Type B pancreatic cell (in vitro differentiated cells): ENCODE measurements at regions not wholly inside any gene's neighbourhood (a gene's known extent, or its start where the extent isn't known, plus 50 kb on each side); places are given as distances from the start of the nearest gene placed in this dataset.

ENCODE experiments used
- DNase-seq: peaks from one replicate; pipeline ENCODE4 v3.0.0; 2021; ENCODE audit warnings: mixed read lengths; ENCODE audit not compliant: unreplicated experiment; ENCODE audit errors: extremely low spot score
- H3K27ac Mint-ChIP-seq: 2 replicates; pipeline ENCODE4 v1.8.0; 2021; ENCODE audit warnings: mild to moderate bottlenecking, mixed read lengths
- H3K27me3 Mint-ChIP-seq: 2 replicates; pipeline ENCODE4 v1.8.0; 2021; ENCODE audit warnings: mixed read lengths
- H3K36me3 Mint-ChIP-seq: 2 replicates; pipeline ENCODE4 v1.8.0; 2021; ENCODE audit warnings: mixed read lengths
- H3K4me1 Mint-ChIP-seq: one replicate; pipeline ENCODE4 v1.8.0; 2021; ENCODE audit warnings: mixed read lengths; ENCODE audit not compliant: unreplicated experiment
- H3K4me3 Mint-ChIP-seq: 2 replicates; pipeline ENCODE4 v1.8.0; 2021; ENCODE audit warnings: mild to moderate bottlenecking, mixed read lengths
- H3K9me3 Mint-ChIP-seq: 2 replicates; pipeline ENCODE4 v1.8.0; 2021; ENCODE audit warnings: mixed read lengths
- CTCF ChIP-seq: fragments of 200-600 bp; sonication (generic); conservative IDR thresholded peaks from 2 replicates; pipeline ENCODE4 v1.5.0; 2021; ENCODE audit warnings: antibody characterized with exemption, mild to moderate bottlenecking

GRCh38 chr5:124570285-124571035 is 176.0 kb downstream of the ZNF608 start:
- Mint-ChIP-seq H3K36me3 (no peaks in the 10 kb centered on the region), H3K4me3 (peak overlapping the region; percentile 4), H3K9me3 (no peaks in the 10 kb centered on the region), H3K4me1 (peaks cover 42% of the 10 kb centered on the region), H3K27ac (no peak overlapping the region), H3K27me3 (peaks cover 6% of the 10 kb centered on the region)
- no peak for DNase-seq
- TF ChIP-seq CTCF, result no peak

GRCh38 chr5:124566875-124567450 is 179.5 kb downstream of the ZNF608 start:
- no peaks in the 10 kb centered on the region for H3K27me3 Mint-ChIP-seq
- DNase-seq, result no peak
- H3K36me3 Mint-ChIP-seq, result no peaks in the 10 kb centered on the region
- TF ChIP-seq CTCF, result no peak
- no peak overlapping the region for H3K4me3 Mint-ChIP-seq
- no peaks in the 10 kb centered on the region for H3K9me3 Mint-ChIP-seq
- peaks cover 19% of the 10 kb centered on the region for H3K4me1 Mint-ChIP-seq
- H3K27ac Mint-ChIP-seq, result no peak overlapping the region

- no peak for TF ChIP-seq CTCF
- Mint-ChIP-seq H3K4me3 (no peak overlapping the region), H3K27ac (no peak overlapping the region), H3K4me1 (no peaks in the 10 kb centered on the region), H3K27me3 (no peaks in the 10 kb centered on the region), H3K36me3 (no peaks in the 10 kb centered on the region), H3K9me3 (peaks cover 4% of the 10 kb centered on the region)
- no peak for DNase-seq
These were observed 185.0 kb downstream of the ZNF608 start for GRCh38 chr5:124561451-124561850.

- H3K36me3 Mint-ChIP-seq, result no peaks in the 10 kb centered on the region
- H3K4me1 Mint-ChIP-seq, result peaks cover 2% of the 10 kb centered on the region
- no peaks in the 10 kb centered on the region for H3K27me3 Mint-ChIP-seq
- H3K4me3 Mint-ChIP-seq, result no peak overlapping the region
- peaks cover 4% of the 10 kb centered on the region for H3K9me3 Mint-ChIP-seq
- no peak for DNase-seq
- H3K27ac Mint-ChIP-seq, result no peak overlapping the region
- TF ChIP-seq CTCF, result no peak
These were observed 186.1 kb downstream of the ZNF608 start for GRCh38 chr5:124560370-124560769.

- no peak for TF ChIP-seq CTCF
- no peak for DNase-seq
- H3K27me3 Mint-ChIP-seq, result no peaks in the 10 kb centered on the region
- no peaks in the 10 kb centered on the region for H3K36me3 Mint-ChIP-seq
- no peak overlapping the region for H3K4me3 Mint-ChIP-seq
- H3K9me3 Mint-ChIP-seq, result peaks cover 4% of the 10 kb centered on the region
- H3K4me1 Mint-ChIP-seq, result peaks cover 15% of the 10 kb centered on the region
- no peak overlapping the region for H3K27ac Mint-ChIP-seq
These were observed 188.7 kb downstream of the ZNF608 start for GRCh38 chr5:124557761-124558160.
